ENCODE measurements at regions not wholly inside any gene's neighbourhood (a gene's known extent, or its start where the extent isn't known, plus 50 kb on each side); places are given as distances from the start of the nearest gene placed in this dataset.

DNA sequence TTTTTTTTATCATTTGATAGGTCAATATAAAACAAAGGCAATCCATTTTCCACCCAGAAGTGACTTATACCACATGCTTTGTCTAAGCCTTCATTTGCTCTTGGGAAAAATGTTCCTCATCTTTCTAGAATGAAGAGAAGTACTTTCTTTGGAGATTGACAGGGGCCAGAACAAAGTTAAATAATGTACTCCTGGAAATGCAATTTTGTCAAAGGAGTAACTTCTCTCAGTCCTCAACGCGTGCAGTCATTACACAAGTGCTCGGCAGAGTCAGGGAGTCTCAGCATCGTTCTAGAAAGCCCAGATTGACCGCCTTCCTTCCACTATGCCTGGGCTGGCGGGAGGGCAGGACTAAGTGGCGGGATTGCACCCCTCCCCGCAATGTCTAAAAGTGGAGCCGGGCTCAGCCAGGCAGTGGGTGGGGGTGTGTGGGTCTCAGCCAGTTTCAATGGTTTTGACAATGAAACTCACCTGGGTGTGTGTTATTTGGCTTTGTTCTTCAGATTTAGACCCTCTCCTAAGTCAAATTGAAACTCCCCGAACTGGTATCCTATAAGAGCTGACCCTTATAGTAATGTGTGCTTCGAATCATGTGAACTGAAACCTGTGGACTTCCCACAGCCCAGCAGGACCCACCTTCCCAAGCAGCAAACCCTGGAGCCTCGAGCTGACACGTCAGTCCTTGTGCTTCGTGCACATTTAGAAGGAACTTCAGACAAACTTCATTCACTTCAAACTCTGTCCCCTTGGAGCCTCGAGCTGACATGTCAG lies 63.2 kb upstream of the DUSP22 start:
- TF ChIP-seq, protein P1, sequence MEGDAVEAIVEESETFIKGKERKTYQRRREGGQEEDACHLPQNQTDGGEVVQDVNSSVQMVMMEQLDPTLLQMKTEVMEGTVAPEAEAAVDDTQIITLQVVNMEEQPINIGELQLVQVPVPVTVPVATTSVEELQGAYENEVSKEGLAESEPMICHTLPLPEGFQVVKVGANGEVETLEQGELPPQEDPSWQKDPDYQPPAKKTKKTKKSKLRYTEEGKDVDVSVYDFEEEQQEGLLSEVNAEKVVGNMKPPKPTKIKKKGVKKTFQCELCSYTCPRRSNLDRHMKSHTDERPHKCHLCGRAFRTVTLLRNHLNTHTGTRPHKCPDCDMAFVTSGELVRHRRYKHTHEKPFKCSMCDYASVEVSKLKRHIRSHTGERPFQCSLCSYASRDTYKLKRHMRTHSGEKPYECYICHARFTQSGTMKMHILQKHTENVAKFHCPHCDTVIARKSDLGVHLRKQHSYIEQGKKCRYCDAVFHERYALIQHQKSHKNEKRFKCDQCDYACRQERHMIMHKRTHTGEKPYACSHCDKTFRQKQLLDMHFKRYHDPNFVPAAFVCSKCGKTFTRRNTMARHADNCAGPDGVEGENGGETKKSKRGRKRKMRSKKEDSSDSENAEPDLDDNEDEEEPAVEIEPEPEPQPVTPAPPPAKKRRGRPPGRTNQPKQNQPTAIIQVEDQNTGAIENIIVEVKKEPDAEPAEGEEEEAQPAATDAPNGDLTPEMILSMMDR (conservative IDR thresholded peaks at IDR 0.05) = no peak
- Mint-ChIP-seq H3K4me3 (no peak overlapping the region), H3K36me3 (ENCODE audit: low read depth) (no peaks in the 10 kb centered on the region), H3K27ac (no peak overlapping the region), H3K4me1 (no peaks in the 10 kb centered on the region), H3K27me3 (ENCODE audit: insufficient read depth) (no peaks in the 10 kb centered on the region), H3K9me3 (peaks cover 4% of the 10 kb centered on the region)
- Histone ChIP-seq H3K4me3 (ENCODE audit: low read length) (no peak overlapping the region), H3K27ac (ENCODE audit: low read depth, low read length) (no peak overlapping the region), H3K36me3 (ENCODE audit: control insufficient read depth, insufficient read depth, low read length) (no peaks in the 10 kb centered on the region), H3K27me3 (ENCODE audit: control insufficient read depth, insufficient read depth, low read length, poor library complexity, severe bottlenecking) (no peaks in the 10 kb centered on the region), H3K9me3 (ENCODE audit: control insufficient read depth, low read length) (no peaks in the 10 kb centered on the region), H3K9ac (ENCODE audit: extremely low read depth, low read length, poor library complexity, severe bottlenecking) (no peak overlapping the region), H3K4me1 (ENCODE audit: control insufficient read depth, insufficient read depth, low read length) (no peaks in the 10 kb centered on the region)
- 89 to 94% methylated on average over 11 to 15 of the region's 15 CpGs for WGBS, 2 experiments (ENCODE audit: insufficient coverage in 1 of 2, insufficient read length in 1 of 2)
- DNase-seq = no peak

DNA sequence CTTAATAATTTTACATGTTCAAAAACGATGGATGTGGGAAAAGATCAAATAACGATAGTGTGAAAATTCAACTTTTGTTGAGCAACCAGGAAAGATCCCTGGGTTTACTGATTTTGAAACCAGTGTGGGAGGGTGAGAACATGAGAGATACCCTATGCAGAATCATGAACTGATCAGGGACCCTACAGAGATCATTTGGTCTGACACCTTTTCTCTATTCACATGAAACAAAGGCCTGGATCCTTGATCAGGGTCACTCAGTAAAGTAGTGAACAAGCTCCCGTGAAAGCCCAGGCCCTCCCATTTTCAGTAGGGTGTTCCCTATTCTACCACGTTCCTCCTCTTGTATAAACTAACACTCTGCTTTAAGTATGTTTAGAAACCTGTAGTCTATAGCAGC lies 60.5 kb upstream of the DUSP22 start:
- Mint-ChIP-seq H3K27me3 (ENCODE audit: insufficient read depth) (peaks cover 1% of the 10 kb centered on the region), H3K9me3 (peaks cover 4% of the 10 kb centered on the region), H3K36me3 (ENCODE audit: low read depth) (no peaks in the 10 kb centered on the region), H3K4me3 (no peak overlapping the region), H3K27ac (no peak overlapping the region), H3K4me1 (peaks cover 12% of the 10 kb centered on the region)
- H3K9ac ChIP-seq (ENCODE audit: extremely low read depth, low read length, poor library complexity, severe bottlenecking) = no peak overlapping the region
- H3K4me3 ChIP-seq (ENCODE audit: low read length) = no peak overlapping the region
- no peak for DNase-seq
- H3K27me3 ChIP-seq (ENCODE audit: control insufficient read depth, insufficient read depth, low read length, poor library complexity, severe bottlenecking) = no peaks in the 10 kb centered on the region
- no peak overlapping the region for H3K27ac ChIP-seq (ENCODE audit: low read depth, low read length)
- no peaks in the 10 kb centered on the region for H3K9me3 ChIP-seq (ENCODE audit: control insufficient read depth, low read length)
- TF ChIP-seq, protein P1 (conservative IDR thresholded peaks at IDR 0.05) = no peak
- no peaks in the 10 kb centered on the region for H3K36me3 ChIP-seq (ENCODE audit: control insufficient read depth, insufficient read depth, low read length)
- WGBS, 2 experiments (ENCODE audit: insufficient coverage in 1 of 2, insufficient read length in 1 of 2) = 88 to 93% methylated on average over 3 to 4 of the region's 4 CpGs
- no peaks in the 10 kb centered on the region for H3K4me1 ChIP-seq (ENCODE audit: control insufficient read depth, insufficient read depth, low read length)

DNA sequence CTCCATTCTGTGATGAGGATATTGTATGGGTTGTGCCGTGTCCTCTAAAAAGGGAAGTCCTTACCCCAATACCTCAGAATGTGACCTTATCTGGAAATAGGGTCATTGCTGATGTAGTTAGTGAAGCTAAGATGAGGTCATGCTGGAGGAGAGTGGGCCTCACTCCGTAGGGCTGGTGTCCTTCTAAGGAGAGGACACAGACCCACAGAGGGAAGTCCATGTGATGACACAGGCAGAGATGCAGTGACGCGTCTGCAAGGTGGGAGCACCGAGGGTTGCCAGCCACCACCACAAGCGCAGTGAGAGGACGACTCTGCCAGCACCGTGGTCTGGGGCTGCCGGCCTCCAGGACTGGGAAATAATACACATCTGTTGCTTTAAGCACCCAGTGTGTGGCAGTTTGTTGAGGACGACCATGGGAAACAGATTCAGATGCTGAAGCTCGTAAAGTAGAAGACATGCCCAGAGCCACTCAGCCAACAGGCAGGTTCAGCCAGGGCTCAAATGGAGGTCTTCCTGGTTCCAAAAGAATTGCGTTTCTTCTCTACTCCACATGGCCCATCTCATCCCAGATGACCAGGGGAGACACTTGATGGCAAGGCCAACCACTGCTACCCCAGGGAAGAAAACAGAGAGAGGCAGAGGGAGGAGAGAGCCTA lies 59.2 kb upstream of the DUSP22 start:
- no peak overlapping the region for H3K4me3 Mint-ChIP-seq
- H3K4me1 ChIP-seq (ENCODE audit: control insufficient read depth, insufficient read depth, low read length) = no peaks in the 10 kb centered on the region
- no peak overlapping the region for H3K9ac ChIP-seq (ENCODE audit: extremely low read depth, low read length, poor library complexity, severe bottlenecking)
- no peaks in the 10 kb centered on the region for H3K27me3 ChIP-seq (ENCODE audit: control insufficient read depth, insufficient read depth, low read length, poor library complexity, severe bottlenecking)
- 90 to 92% methylated on average over 10 to 12 of the region's 12 CpGs for WGBS, 2 experiments (ENCODE audit: insufficient coverage in 1 of 2, insufficient read length in 1 of 2)
- H3K9me3 Mint-ChIP-seq = peaks cover 2% of the 10 kb centered on the region
- peaks cover 1% of the 10 kb centered on the region for H3K27me3 Mint-ChIP-seq (ENCODE audit: insufficient read depth)
- no peak overlapping the region for H3K4me3 ChIP-seq (ENCODE audit: low read length)
- TF ChIP-seq, protein P1 (conservative IDR thresholded peaks at IDR 0.05) = no peak
- H3K9me3 ChIP-seq (ENCODE audit: control insufficient read depth, low read length) = no peaks in the 10 kb centered on the region
- DNase-seq = peak; percentile 13
- no peaks in the 10 kb centered on the region for H3K36me3 ChIP-seq (ENCODE audit: control insufficient read depth, insufficient read depth, low read length)
- H3K4me1 Mint-ChIP-seq = peaks cover 12% of the 10 kb centered on the region
- H3K27ac Mint-ChIP-seq = no peak overlapping the region
- H3K36me3 Mint-ChIP-seq (ENCODE audit: low read depth) = no peaks in the 10 kb centered on the region
- no peak overlapping the region for H3K27ac ChIP-seq (ENCODE audit: low read depth, low read length)

Data from endodermal cell (in vitro differentiated cells).